WI38 (cell line): ENCODE measurements at regions not wholly inside any gene's neighbourhood (a gene's known extent, or its start where the extent isn't known, plus 50 kb on each side); places are given as distances from the start of the nearest gene placed in this dataset.

ENCODE experiments used
- H3K4me3 ChIP-seq: 2 replicates; pipeline ENCODE4 v1.5.1; 2011; ENCODE audit warnings: low read depth, mild to moderate bottlenecking, control low read depth, low read length
- CTCF ChIP-seq: IDR thresholded peaks from 2 replicates; pipeline ENCODE4 v1.5.1; 2012; ENCODE audit warnings: low read depth, mild to moderate bottlenecking, control low read depth, low read length

GRCh38 chr5:105840800-105841199 lies 1829.9 kb downstream of the EFNA5 start:
- TF ChIP-seq CTCF = no peak
- no peak overlapping the region for H3K4me3 ChIP-seq

GRCh38 chr5:105836887-105837286 lies 1833.8 kb downstream of the EFNA5 start:
- H3K4me3 ChIP-seq = no peak overlapping the region
- no peak for TF ChIP-seq CTCF

- no peak for TF ChIP-seq CTCF
- H3K4me3 ChIP-seq = no peak overlapping the region
These were observed 1834.5 kb downstream of the EFNA5 start for GRCh38 chr5:105836268-105836667.

- TF ChIP-seq CTCF = no peak
- H3K4me3 ChIP-seq = no peak overlapping the region
These were observed 1841.9 kb downstream of the EFNA5 start for GRCh38 chr5:105828821-105829220.

GRCh38 chr5:105821800-105822199 lies 1848.9 kb downstream of the EFNA5 start:
- H3K4me3 ChIP-seq = no peak overlapping the region
- no peak for TF ChIP-seq CTCF

- no peak for TF ChIP-seq CTCF
- H3K4me3 ChIP-seq = no peak overlapping the region
These were observed 1852.8 kb downstream of the EFNA5 start for GRCh38 chr5:105817914-105818313.

- no peak for TF ChIP-seq CTCF
- H3K4me3 ChIP-seq = no peak overlapping the region
These were observed 1853.3 kb downstream of the EFNA5 start for GRCh38 chr5:105817416-105817815.
